GM12892 (cell line): ENCODE measurements at regions not wholly inside any gene's neighbourhood (a gene's known extent, or its start where the extent isn't known, plus 50 kb on each side); places are given as distances from the start of the nearest gene placed in this dataset.

Experiments used
- POLR2A ChIP-seq: IDR thresholded peaks from 2 replicates; pipeline ENCODE4 v1.6.1; 2011; ENCODE audit warnings: low read depth, low read length, control low read depth
- POLR2AphosphoS5 ChIP-seq: IDR thresholded peaks from 2 replicates; pipeline ENCODE4 v1.6.1; 2011; ENCODE audit warnings: low read depth, low read length, control low read depth
- TAF1 ChIP-seq: IDR thresholded peaks from 2 replicates; pipeline ENCODE4 v1.6.1; 2011; ENCODE audit warnings: low read depth, mild to moderate bottlenecking, control low read depth, low read length, borderline replicate concordance

DNA sequence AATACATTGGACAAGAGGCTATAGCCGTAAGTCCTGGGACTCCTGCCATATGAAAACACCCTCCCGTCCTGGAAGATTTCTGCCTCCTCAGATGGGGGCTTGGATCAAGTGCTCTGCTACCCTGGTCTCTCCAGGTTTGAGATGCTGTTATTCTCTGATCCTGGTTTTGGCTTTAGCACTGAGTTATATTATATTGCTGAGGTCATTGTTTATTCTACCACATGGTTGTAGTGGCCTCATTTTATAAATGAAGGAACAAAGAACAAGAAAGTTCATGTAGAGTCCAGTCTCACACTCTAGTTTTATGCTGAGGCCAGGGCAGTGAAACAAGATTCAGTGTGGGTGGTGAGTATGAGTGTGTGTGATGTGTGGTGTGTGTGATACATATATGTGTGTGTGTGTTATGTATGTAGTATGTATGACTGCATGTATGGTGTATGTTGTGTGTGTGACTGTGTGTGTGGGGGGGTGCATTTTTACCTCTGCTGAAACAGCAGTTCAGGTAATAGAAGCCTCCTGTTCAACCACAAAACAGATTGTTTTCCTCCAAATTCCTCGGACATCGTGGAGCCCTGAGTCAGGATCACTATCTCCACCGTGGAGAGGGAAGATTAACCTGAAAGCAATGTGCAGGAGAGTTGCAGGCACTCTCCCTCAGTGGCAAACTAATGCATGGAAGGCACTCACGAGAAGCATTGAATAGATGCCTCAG lies 80.7 kb downstream of the C7orf25 start:
- TF ChIP-seq POLR2AphosphoS5, result no peak
- no peak for TF ChIP-seq POLR2A
- TF ChIP-seq TAF1, result no peak
